Peyer's patch (tissue), 4 donors: ENCODE measurements at regions not wholly inside any gene's neighbourhood (a gene's known extent, or its start where the extent isn't known, plus 50 kb on each side); places are given as distances from the start of the nearest gene placed in this dataset.

Experiments
- POLR2A ChIP-seq, 2 donors: fragments of 450-650 bp; IDR thresholded peaks; one replicate each; pipeline ENCODE4 v1.5.1; 2017; ENCODE audit warnings: antibody characterized with exemption in 2 of 2, mild to moderate bottlenecking in 2 of 2, moderate library complexity in 2 of 2
- TF ChIP-seq, protein P1 (sequence below), 6 experiments: fragments of 450-650 bp in 4 of 6; fragments of 200-600 bp in 2 of 6; sonication (generic) in 1 of 6; IDR thresholded peaks; one replicate each; pipeline ENCODE4 v1.5.1; 2017 to 2019; ENCODE audit warnings: antibody characterized with exemption in 6 of 6, mild to moderate bottlenecking in 3 of 6, moderate library complexity in 1 of 6

DNA sequence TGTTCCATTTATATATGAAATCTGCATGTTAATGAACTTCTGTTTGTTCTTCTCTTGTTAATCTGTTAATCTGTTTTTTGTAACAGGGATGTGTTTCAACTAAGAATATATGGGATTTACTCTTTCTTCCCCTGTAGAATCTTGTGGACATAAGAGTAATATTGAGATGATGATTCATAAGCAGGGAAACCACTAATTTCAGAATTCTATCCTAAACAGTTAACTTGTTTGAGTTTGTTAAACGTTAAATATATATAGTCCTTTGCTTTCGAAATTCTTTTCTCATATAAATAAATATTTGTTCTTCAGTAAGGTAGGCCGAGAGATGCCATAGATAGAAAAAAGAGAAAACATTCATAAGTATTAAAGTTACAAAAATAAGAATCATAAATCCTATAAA is 1052.2 kb upstream of the SPRY2 start:
- TF ChIP-seq, protein P1, sequence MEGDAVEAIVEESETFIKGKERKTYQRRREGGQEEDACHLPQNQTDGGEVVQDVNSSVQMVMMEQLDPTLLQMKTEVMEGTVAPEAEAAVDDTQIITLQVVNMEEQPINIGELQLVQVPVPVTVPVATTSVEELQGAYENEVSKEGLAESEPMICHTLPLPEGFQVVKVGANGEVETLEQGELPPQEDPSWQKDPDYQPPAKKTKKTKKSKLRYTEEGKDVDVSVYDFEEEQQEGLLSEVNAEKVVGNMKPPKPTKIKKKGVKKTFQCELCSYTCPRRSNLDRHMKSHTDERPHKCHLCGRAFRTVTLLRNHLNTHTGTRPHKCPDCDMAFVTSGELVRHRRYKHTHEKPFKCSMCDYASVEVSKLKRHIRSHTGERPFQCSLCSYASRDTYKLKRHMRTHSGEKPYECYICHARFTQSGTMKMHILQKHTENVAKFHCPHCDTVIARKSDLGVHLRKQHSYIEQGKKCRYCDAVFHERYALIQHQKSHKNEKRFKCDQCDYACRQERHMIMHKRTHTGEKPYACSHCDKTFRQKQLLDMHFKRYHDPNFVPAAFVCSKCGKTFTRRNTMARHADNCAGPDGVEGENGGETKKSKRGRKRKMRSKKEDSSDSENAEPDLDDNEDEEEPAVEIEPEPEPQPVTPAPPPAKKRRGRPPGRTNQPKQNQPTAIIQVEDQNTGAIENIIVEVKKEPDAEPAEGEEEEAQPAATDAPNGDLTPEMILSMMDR (IDR thresholded peaks at IDR 0.05): no peak
- TF ChIP-seq POLR2A (IDR thresholded peaks at IDR 0.05): no peak
